ENCODE measurements at regions not wholly inside any gene's neighbourhood (a gene's known extent, or its start where the extent isn't known, plus 50 kb on each side); places are given as distances from the start of the nearest gene placed in this dataset.
"Not testable (repeated sequence)": the region's sequence is repeated elsewhere in the genome, so short reads cannot be mapped to it uniquely, and the experiment has no call there.

DNA sequence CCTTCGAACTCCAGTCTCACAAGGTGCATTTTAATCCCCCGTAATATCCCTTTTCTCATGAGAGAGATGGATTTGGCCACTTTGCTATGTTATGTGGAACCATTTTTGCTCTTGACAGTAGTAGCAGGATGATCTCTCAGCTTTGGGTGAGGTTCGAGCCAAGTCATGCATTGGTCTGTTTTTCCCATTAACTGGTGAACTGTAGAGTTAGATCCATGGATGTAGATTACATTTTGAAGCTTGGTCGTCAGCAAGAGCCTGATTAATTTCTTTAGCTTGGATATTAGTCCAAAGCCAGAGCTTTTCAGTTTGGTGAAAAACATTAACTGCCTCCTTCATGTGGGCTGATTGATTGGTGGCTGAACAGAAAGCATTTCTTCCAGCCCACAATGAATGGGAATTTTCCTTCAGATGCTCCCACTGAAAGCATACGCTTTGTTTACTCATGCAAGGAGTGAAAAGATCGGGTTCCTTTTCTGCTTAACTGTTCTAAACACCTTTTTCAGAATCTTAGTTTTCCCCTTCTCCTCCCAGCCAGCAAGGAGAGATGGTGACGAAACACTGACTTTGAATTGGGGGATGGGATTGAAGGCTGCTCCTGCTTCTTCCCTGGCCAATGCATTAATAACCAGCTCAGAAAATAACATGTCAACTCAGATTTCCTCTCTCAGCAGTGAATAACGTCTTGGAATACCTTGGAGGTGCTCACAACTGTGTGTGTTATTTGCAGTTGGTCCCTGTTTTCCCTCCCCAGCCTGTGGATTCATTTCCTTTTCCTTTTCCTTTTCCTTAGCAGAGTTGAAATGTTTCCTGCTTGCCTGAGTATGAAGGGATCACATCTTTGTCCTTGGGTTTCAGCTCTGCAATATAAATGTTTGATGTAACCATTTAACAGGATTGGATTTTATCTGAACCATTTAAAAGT lies 351.8 kb upstream of the FZD8 start:
- Histone ChIP-seq H3K4me1 (ENCODE audit: control insufficient read depth, insufficient read depth, low read length) (peaks cover 2% of the 10 kb centered on the region), H3K4me3 (ENCODE audit: low read length) (no peak overlapping the region), H3K27ac (ENCODE audit: low read length) (no peak overlapping the region), H3K9me3 (ENCODE audit: control insufficient read depth, low read length) (no peaks in the 10 kb centered on the region), H3K27me3 (ENCODE audit: control insufficient read depth, insufficient read depth) (no peaks in the 10 kb centered on the region)
- DNase-seq (no peak), ATAC-seq (no peak)
- 69% methylated on average over 8 of the region's 8 CpGs for WGBS
- intact Hi-C loops (cut with DNase I) = no loop called here

DNA sequence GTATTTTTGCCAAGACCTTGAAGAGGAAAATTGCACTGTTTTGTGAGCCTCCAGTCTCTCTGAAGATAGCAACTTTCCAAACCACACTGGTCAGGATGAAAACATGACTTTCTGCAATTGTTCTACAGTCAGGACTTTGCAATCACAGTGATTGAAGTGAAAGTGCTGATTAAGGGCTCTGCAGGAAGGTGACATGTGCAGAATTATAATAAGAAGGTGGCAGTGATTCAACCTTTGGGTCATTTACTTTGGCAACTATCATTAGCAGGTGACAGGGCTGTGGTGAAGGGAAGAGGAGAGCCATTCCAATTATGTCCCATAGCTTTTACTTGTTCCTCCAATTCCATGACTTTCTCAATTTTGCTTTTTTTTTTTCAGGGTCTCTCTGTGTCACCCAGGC lies 350.0 kb upstream of the FZD8 start:
- no peaks in the 10 kb centered on the region for H3K9me3 ChIP-seq (ENCODE audit: control insufficient read depth, low read length)
- ATAC-seq (peak in 1 of 2 donors; percentile 41), DNase-seq (no peak)
- intact Hi-C loops (cut with DNase I) = no loop called here
- no peak overlapping the region for H3K27ac ChIP-seq (ENCODE audit: low read length)
- no peak overlapping the region for H3K4me3 ChIP-seq (ENCODE audit: low read length)
- peaks cover 2% of the 10 kb centered on the region for H3K4me1 ChIP-seq (ENCODE audit: control insufficient read depth, insufficient read depth, low read length)
- no peaks in the 10 kb centered on the region for H3K27me3 ChIP-seq (ENCODE audit: control insufficient read depth, insufficient read depth)

DNA sequence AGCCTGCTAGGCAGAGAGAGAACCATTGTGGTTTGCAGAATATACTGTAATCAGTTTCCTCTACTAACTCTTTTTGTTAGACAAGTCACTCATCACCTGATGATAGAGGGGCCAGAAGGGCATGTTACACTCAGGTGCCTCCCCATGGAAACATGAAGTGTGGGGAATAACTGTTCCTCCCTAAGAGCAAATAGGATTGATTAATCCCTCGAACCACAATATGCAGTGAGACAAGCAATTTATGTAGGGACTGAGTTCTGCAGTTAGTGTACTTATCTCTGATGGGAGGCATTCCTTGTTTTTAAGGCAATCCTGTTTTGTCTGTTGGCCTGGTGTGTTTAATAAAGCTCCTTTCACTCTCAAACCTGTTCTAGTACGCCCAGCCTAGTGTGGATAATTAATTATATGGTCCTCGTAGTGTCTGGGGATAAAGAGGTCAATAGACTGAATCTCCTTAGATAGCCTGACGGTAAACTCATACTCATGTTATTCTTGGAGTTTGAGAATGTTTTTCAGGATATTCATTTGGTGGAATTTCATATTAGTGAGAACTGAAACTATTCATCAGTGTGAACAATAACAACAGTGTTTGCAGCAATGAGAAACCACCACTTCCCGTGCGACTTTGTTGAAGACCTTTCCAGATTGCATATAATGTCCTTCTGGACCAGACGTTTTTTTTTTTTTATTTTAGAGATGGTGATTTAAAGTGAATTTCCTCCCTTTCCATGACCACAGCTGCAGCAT lies 344.8 kb upstream of the FZD8 start:
- Histone ChIP-seq H3K27ac (ENCODE audit: low read length) (no peak overlapping the region), H3K4me3 (ENCODE audit: low read length) (no peak overlapping the region), H3K27me3 (ENCODE audit: control insufficient read depth, insufficient read depth) (no peaks in the 10 kb centered on the region), H3K4me1 (ENCODE audit: control insufficient read depth, insufficient read depth, low read length) (no peaks in the 10 kb centered on the region), H3K9me3 (ENCODE audit: control insufficient read depth, low read length) (no peaks in the 10 kb centered on the region)
- DNase-seq (no peak), ATAC-seq (peak; percentile 38 to 40)
- 32% methylated on average over 7 of the region's 7 CpGs for WGBS
- intact Hi-C loops (cut with DNase I) = no loop called here

DNA sequence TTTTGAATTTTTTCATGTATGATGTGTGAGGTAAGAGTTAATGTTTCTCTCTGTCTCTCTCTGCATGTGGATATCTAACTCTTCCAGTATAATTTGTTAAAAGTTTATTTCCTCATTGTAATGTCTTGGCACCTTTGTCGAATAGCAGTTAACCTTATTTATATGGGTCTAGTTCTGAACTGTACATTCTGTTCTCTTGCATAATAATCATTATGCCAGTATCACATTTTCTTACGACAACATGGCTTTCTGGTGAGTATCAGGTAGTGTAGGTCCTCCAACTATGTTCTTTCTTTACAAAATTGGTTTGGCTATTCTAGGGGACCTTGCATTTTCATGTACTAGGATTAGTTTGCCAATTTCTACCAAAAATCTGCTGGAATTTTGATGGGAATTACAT lies 337.0 kb upstream of the FZD8 start:
- intact Hi-C loops (cut with DNase I) = no loop called here
- WGBS = 80% methylated on average over 2 of the region's 2 CpGs
- no peak for ATAC-seq

DNA sequence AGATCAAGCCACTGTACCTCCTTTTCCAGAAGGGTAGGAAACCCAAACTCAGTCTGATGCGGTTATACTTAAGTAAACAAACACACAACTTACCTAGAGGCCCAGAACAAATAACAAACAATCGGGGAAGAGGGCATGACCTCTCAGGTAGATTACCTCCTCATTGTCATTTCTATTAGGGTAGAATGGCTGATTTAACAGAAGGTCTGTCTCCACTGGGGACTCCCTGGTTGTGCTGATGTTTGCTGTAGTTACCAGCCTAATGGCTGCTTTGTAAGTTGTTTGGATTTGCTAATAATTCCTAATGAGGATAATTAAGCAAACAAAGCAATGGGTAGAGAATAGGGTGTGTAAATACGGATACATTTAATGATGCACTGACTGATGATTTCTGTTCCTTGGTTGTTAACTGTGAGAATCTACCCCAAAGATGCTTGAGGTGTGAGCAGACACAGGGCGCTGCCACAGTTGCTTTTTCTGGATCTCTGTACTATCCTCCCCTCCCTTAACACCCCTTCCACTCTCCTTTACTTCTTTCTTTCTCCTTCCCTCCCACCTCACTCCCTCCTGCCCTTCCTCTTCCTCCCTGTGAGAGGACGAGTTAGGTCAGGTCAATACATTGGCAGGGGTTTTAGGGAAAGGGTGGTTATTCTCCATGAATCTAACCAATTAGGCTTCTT lies 332.0 kb upstream of the FZD8 start:
- 85% methylated on average over 5 of the region's 5 CpGs for WGBS
- H3K4me3 ChIP-seq (ENCODE audit: low read length); H3K27ac ChIP-seq (ENCODE audit: low read length); DNase-seq; ATAC-seq; H3K4me1 ChIP-seq (ENCODE audit: control insufficient read depth, insufficient read depth, low read length); intact Hi-C loops (cut with DNase I); H3K27me3 ChIP-seq (ENCODE audit: control insufficient read depth, insufficient read depth); H3K9me3 ChIP-seq (ENCODE audit: control insufficient read depth, low read length): not testable (repeated sequence)

More for the DNA sequence above, 337.0 kb upstream of the FZD8 start:
- Histone ChIP-seq H3K9me3 (ENCODE audit: control insufficient read depth, low read length) (no peaks in the 10 kb centered on the region), H3K4me1 (ENCODE audit: control insufficient read depth, insufficient read depth, low read length) (no peaks in the 10 kb centered on the region), H3K4me3 (ENCODE audit: low read length) (no peak overlapping the region), H3K27me3 (ENCODE audit: control insufficient read depth, insufficient read depth) (no peaks in the 10 kb centered on the region), H3K27ac (ENCODE audit: low read length) (no peak overlapping the region)
- DNase-seq = no peak

DNA sequence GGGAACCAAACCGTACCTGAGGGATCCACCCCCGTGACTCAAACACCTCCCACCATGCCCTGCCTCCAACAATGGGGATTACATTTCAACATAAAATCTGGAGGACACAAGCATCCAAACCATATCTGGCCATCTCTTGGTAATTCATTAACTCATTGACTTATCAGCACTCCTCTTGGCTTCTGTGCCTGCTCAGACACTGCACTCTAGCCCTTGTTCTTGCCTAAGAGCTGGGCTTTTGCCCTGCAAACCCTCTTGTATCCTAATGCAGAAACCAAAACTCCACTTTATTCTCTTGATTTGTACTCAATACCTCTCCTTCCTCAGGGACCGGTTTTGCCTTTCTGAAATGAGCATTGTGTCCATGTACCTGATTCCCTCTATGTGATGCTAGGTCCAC lies 330.2 kb upstream of the FZD8 start:
- Histone ChIP-seq H3K27me3 (ENCODE audit: control insufficient read depth, insufficient read depth) (no peaks in the 10 kb centered on the region), H3K4me3 (ENCODE audit: low read length) (no peak overlapping the region), H3K4me1 (ENCODE audit: control insufficient read depth, insufficient read depth, low read length) (no peaks in the 10 kb centered on the region), H3K9me3 (ENCODE audit: control insufficient read depth, low read length) (no peaks in the 10 kb centered on the region), H3K27ac (ENCODE audit: low read length) (no peak overlapping the region)
- intact Hi-C loops (cut with DNase I) = no loop called here
- DNase-seq (no peak), ATAC-seq (no peak)
- WGBS = 94% methylated on average over 3 of the region's 3 CpGs

DNA sequence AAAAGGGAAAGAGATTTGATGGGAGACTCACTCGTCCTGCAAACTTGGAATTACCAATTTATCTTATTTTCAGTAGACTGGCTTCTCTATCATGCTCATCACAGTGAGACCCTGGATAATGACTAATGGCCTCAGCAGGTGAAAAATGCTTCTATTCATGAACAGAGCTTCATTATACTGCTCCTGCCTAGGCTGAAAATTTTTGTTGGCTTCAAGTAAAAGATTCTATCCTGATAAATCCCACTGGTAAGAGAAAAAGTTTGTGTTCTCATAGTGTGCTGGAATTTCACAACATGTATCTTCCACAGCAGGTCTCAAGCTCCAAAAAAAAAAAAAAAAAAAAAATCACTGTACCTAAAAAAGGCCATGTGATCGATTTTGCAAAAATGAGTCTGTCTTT lies 329.3 kb upstream of the FZD8 start:
- H3K27me3 ChIP-seq (ENCODE audit: control insufficient read depth, insufficient read depth) = no peaks in the 10 kb centered on the region
- 87% methylated on average over 2 of the region's 2 CpGs for WGBS
- intact Hi-C loops (cut with DNase I) = no loop called here
- DNase-seq (no peak), ATAC-seq (no peak)
- no peaks in the 10 kb centered on the region for H3K9me3 ChIP-seq (ENCODE audit: control insufficient read depth, low read length)
- no peaks in the 10 kb centered on the region for H3K4me1 ChIP-seq (ENCODE audit: control insufficient read depth, insufficient read depth, low read length)
- H3K4me3 ChIP-seq (ENCODE audit: low read length) = no peak overlapping the region
- no peak overlapping the region for H3K27ac ChIP-seq (ENCODE audit: low read length)

DNA sequence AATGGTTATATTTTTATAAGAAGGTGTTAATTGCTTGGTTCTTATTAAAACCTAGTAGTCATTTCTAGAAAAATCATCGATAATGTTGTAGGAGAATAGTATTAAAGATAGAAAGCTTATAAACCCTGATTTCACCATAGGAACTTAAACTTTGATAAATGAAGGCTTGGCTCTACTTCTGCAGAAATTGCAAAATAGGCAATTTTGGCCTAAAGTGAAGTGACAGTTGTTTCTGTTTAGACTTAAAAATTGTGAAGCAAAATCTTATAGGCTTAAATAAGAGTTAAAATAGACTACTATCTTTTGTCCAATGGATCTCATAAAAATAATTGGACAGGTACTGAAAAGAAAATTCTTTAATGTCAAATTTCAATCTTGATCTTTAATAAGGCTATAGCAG lies 321.6 kb upstream of the FZD8 start:
- DNase-seq = no peak
- no peaks in the 10 kb centered on the region for H3K4me1 ChIP-seq (ENCODE audit: control insufficient read depth, insufficient read depth, low read length)
- no peaks in the 10 kb centered on the region for H3K27me3 ChIP-seq (ENCODE audit: control insufficient read depth, insufficient read depth)
- intact Hi-C loops (cut with DNase I) = no loop called here
- 86% methylated on average over 1 of the region's 1 CpG for WGBS
- H3K9me3 ChIP-seq (ENCODE audit: control insufficient read depth, low read length) = no peaks in the 10 kb centered on the region
- no peak for ATAC-seq
- H3K27ac ChIP-seq (ENCODE audit: low read length) = no peak overlapping the region
- H3K4me3 ChIP-seq (ENCODE audit: low read length) = no peak overlapping the region

DNA sequence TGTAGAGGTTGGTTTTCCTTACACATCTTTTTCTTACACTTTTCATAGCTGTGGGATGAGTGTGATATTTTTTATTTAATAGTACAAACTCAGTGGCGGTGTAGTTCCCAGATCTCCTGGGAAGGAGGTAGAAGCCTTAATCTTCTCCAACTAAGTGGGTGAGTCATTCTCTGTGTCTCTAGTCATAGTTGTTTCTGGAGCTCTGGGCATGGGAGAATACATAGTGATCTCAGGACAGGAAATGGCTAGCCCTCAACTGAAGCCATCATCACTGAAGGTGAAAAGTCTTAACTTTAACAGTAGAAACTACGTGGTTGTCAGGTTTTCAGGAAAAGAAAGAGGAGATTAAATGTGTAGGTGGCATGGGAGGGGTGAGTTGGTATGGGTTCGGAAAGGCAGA lies 319.4 kb upstream of the FZD8 start:
- 91% methylated on average over 3 of the region's 3 CpGs for WGBS
- no peak for ATAC-seq
- Histone ChIP-seq H3K4me3 (ENCODE audit: low read length) (no peak overlapping the region), H3K27ac (ENCODE audit: low read length) (no peak overlapping the region), H3K4me1 (ENCODE audit: control insufficient read depth, insufficient read depth, low read length) (no peaks in the 10 kb centered on the region), H3K27me3 (ENCODE audit: control insufficient read depth, insufficient read depth) (no peaks in the 10 kb centered on the region), H3K9me3 (ENCODE audit: control insufficient read depth, low read length) (no peaks in the 10 kb centered on the region)
- no peak for DNase-seq
- intact Hi-C loops (cut with DNase I) = no loop called here

DNA sequence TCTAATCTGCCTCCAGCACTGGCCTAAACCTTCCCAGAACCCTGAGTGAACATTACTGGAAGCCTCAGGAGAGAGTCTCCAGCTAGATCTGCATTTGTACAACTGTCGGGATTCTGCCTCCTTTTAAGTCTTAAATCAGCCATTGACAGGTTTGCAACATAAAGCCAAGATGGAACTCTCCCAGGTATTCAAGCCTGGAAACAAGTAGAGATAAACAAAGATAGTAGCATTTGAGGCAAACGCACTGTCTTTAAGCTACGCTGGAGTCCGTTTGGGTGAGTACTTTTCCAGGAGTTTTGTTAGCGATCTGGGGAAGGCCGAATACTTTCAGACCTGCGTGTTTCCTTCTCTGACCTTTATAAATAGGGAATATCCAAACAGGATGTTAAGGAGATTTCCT lies 317.2 kb upstream of the FZD8 start:
- Histone ChIP-seq H3K4me3 (ENCODE audit: low read length) (no peak overlapping the region), H3K27me3 (ENCODE audit: control insufficient read depth, insufficient read depth) (no peaks in the 10 kb centered on the region), H3K9me3 (ENCODE audit: control insufficient read depth, low read length) (no peaks in the 10 kb centered on the region), H3K27ac (ENCODE audit: low read length) (no peak overlapping the region), H3K4me1 (ENCODE audit: control insufficient read depth, insufficient read depth, low read length) (no peaks in the 10 kb centered on the region)
- ATAC-seq (peak in 1 of 2 donors; percentile 42), DNase-seq (no peak)
- intact Hi-C loops (cut with DNase I) = no loop called here
- 46% methylated on average over 7 of the region's 7 CpGs for WGBS

DNA sequence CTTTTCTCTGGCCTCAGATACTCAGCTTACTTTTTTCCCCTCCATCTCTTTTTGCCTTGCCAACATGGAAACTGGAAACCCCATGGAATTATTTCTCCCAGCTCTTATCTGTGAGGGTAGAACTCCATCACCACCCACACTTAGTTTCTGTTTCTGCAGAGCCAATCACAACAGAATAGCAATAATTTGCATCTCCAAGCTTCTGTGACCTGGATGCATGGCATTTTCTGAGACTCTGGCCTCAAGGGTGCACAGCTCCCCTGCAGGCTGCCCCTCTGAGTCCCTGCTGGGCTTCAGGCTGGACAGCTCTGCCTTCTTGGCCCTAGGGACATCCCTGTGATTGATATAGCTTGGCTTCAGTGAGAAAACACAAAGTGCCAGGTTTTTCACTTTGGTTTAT lies 316.5 kb upstream of the FZD8 start:
- H3K9me3 ChIP-seq (ENCODE audit: control insufficient read depth, low read length); intact Hi-C loops (cut with DNase I); H3K27ac ChIP-seq (ENCODE audit: low read length); H3K4me3 ChIP-seq (ENCODE audit: low read length); H3K4me1 ChIP-seq (ENCODE audit: control insufficient read depth, insufficient read depth, low read length); DNase-seq; H3K27me3 ChIP-seq (ENCODE audit: control insufficient read depth, insufficient read depth): not testable (repeated sequence)
- ATAC-seq = peak; percentile 35 to 56
